K562 (cell line): ENCODE measurements at regions not wholly inside any gene's neighbourhood (a gene's known extent, or its start where the extent isn't known, plus 50 kb on each side); places are given as distances from the start of the nearest gene placed in this dataset.

Source experiments
- ADNP ChIP-seq: fragments of 200-800 bp; sonication (Bioruptor generic); IDR thresholded peaks from 2 replicates; pipeline ENCODE4 v1.6.1; 2016; ENCODE audit warnings: missing genetic modification characterization, missing compliant biosample characterization
- BCOR ChIP-seq: fragments of 450-650 bp; IDR thresholded peaks from 2 replicates; pipeline ENCODE4 v1.6.1; 2016
- CHD4 ChIP-seq: fragments of 200-600 bp; sonication (generic); IDR thresholded peaks from 3 replicates; pipeline ENCODE4 v1.6.1; 2012; ENCODE audit warnings: low read depth, mild to moderate bottlenecking, mixed read lengths, low read length, inconsistent platforms; ENCODE audit not compliant: insufficient read depth, insufficient replicate concordance, poor library complexity, severe bottlenecking
- GMEB1 ChIP-seq: fragments of 250-450 bp; sonication (Bioruptor Pico); IDR thresholded peaks from 2 replicates; pipeline ENCODE4 v1.4.0; 2020; ENCODE audit warnings: mild to moderate bottlenecking
- RBM25 ChIP-seq: fragments of 200-400 bp; formaldehyde crosslinking; IDR thresholded peaks from 2 replicates; pipeline ENCODE4 v1.6.1; 2018; ENCODE audit warnings: low read length, low read depth, moderate library complexity; ENCODE audit not compliant: severe bottlenecking
- ZFP91 ChIP-seq: sonication (generic); formaldehyde crosslinking; IDR thresholded peaks from 2 replicates; pipeline ENCODE4 v1.8.0; 2022; ENCODE audit warnings: mild to moderate bottlenecking, missing genetic modification reagents
- ZNF586 ChIP-seq: fragments of 450-650 bp; formaldehyde crosslinking; conservative IDR thresholded peaks from 2 replicates; pipeline ENCODE4 v1.4.0; 2020; ENCODE audit warnings: mild to moderate bottlenecking, moderate library complexity
- TF ChIP-seq, protein P1 (sequence below): fragments of 450-650 bp; IDR thresholded peaks from 2 replicates; pipeline ENCODE4 v1.7.0; 2016; ENCODE audit warnings: borderline replicate concordance

DNA sequence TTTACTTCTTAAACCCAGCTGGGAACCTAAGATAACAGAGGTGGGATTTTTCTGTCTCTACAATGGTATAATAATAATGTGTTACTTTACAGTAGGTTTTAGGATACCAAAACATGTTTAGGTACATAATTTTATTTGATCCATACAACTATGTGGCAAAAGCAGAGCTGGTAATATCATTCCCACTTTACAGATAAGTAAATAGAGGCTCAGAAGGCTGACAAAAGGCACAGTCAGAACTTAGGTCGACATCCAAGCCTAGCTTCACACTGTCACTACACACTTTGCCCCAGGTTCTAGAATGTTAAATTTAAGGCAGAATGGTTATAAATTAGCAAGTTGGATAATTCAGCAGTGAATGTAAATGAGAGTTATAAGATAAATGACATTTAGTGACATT lies 189.6 kb upstream of the PARD3B start (continued):
- TF ChIP-seq GMEB1, result no peak
- peak; percentile 67 for TF ChIP-seq ADNP (tag)
- TF ChIP-seq, protein P1, sequence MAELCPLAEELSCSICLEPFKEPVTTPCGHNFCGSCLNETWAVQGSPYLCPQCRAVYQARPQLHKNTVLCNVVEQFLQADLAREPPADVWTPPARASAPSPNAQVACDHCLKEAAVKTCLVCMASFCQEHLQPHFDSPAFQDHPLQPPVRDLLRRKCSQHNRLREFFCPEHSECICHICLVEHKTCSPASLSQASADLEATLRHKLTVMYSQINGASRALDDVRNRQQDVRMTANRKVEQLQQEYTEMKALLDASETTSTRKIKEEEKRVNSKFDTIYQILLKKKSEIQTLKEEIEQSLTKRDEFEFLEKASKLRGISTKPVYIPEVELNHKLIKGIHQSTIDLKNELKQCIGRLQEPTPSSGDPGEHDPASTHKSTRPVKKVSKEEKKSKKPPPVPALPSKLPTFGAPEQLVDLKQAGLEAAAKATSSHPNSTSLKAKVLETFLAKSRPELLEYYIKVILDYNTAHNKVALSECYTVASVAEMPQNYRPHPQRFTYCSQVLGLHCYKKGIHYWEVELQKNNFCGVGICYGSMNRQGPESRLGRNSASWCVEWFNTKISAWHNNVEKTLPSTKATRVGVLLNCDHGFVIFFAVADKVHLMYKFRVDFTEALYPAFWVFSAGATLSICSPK, result no peak
- TF ChIP-seq BCOR, result peak; percentile 90
- peak; percentile 88 for TF ChIP-seq RBM25
- peak; percentile 77 for TF ChIP-seq CHD4
- no peak for TF ChIP-seq ZNF586 (CRISPR knock-in tag)
- no peak for TF ChIP-seq ZFP91 (CRISPR knock-in tag)
- TF ChIP-seq, all 486 proteins: peak for 8
